Natural killer cell (primary cell): ENCODE measurements at regions not wholly inside any gene's neighbourhood (a gene's known extent, or its start where the extent isn't known, plus 50 kb on each side); places are given as distances from the start of the nearest gene placed in this dataset.

Experiments
- ATAC-seq, 3 donors: fragments of 150-1000 bp in 2 of 3; fragments of 200-7000 bp in 1 of 3; cut with Tn5 transposase; 1 replicate in 1 of 3; 2 replicates in 2 of 3; pipeline ENCODE4 v1.10.0; 2021; ENCODE audit warnings: mild to moderate bottlenecking in 2 of 3, moderate library complexity in 2 of 3
- DNase-seq, 2 donors: peaks; one replicate each; pipeline versions ENCODE4 v3.0.0 to v3.0.0-alpha.2; 2013 to 2021; ENCODE audit warnings: mixed read lengths in 1 of 2
- H3K27ac ChIP-seq: one replicate; pipeline ENCODE4 v1.5.1; 2013; ENCODE audit warnings: mild to moderate bottlenecking, low read length
- H3K27me3 ChIP-seq: one replicate; pipeline ENCODE4 v1.6.1; 2013; ENCODE audit warnings: low read length; ENCODE audit not compliant: control insufficient read depth, insufficient read depth
- H3K36me3 ChIP-seq: one replicate; pipeline ENCODE4 v1.6.1; 2013; ENCODE audit warnings: low read length; ENCODE audit not compliant: control insufficient read depth, insufficient read depth
- H3K4me1 ChIP-seq: one replicate; pipeline ENCODE4 v1.6.1; 2013; ENCODE audit warnings: low read length; ENCODE audit not compliant: control insufficient read depth, insufficient read depth
- H3K4me3 ChIP-seq: one replicate; pipeline ENCODE4 v1.5.1; 2013; ENCODE audit warnings: low read length
- H3K9me3 ChIP-seq: one replicate; pipeline ENCODE4 v1.6.1; 2013; ENCODE audit warnings: low read length; ENCODE audit not compliant: control insufficient read depth, insufficient read depth
- H3K27ac Mint-ChIP-seq, 2 donors: one replicate each; pipeline ENCODE4 v1.8.0; 2022; ENCODE audit warnings: mild to moderate bottlenecking in 2 of 2, mixed read lengths in 2 of 2, moderate library complexity in 1 of 2
- H3K27me3 Mint-ChIP-seq, 2 donors: one replicate each; pipeline ENCODE4 v1.8.0; 2022; ENCODE audit warnings: low read depth in 2 of 2, mixed read lengths in 2 of 2
- H3K36me3 Mint-ChIP-seq: one replicate; pipeline ENCODE4 v1.8.0; 2022; ENCODE audit warnings: mixed read lengths
- H3K4me1 Mint-ChIP-seq, 2 donors: one replicate each; pipeline ENCODE4 v1.8.0; 2022; ENCODE audit warnings: mixed read lengths in 2 of 2
- H3K4me3 Mint-ChIP-seq: one replicate; pipeline ENCODE4 v1.8.0; 2022; ENCODE audit warnings: mild to moderate bottlenecking, moderate library complexity, mixed read lengths
- H3K9me3 Mint-ChIP-seq, 2 donors: one replicate each; pipeline ENCODE4 v1.8.0; 2022; ENCODE audit warnings: mixed read lengths in 2 of 2
- WGBS: methylation state at CpG from one replicate; pipeline ENCODE4 v1.1.7; 2013; ENCODE audit warnings: missing lambda C conversion rate; ENCODE audit not compliant: insufficient coverage; 5-methylcytosine and 5-hydroxymethylcytosine counted together
- intact Hi-C: fragments of 100-400 bp; cut with micrococcal nuclease; formaldehyde crosslinking; loops from one replicate; pipeline ENCODE4 v1.14.2; 2022
- TF ChIP-seq, protein P1 (sequence below): fragments of 200-600 bp; IDR thresholded peaks from one replicate; pipeline ENCODE4 v1.8.0; 2022; ENCODE audit warnings: antibody characterized with exemption

DNA sequence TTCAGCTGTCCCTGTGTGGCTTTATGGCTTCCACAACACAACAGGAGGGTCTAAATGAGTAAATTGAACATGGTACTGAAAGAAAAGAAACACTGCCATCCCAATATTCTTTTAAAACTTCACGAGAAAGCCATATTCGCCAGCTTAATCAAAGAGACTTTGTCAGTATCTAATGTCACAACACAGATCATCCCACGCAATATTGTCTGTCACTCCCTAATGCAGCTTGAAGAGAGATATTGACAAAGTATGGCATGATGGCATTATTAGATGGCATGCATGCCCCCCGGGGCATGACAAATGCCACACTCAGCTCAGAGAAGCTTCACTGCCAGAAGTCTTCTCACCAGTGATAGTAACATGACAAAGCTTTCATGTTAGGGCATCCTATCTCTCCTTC lies 197.8 kb downstream of the TTC8 start:
- intact Hi-C loops, result loop anchor here (10.0 kb wide), 1 partner anchor 1213 kb away; no protein-coding TSS in a partner anchor
- peaks cover 25 to 32% of the 10 kb centered on the region in 2 donors for H3K27me3 Mint-ChIP-seq
- no peaks in the 10 kb centered on the region for H3K9me3 ChIP-seq
- H3K4me3 Mint-ChIP-seq, result no peak overlapping the region
- H3K27ac Mint-ChIP-seq, result no peak overlapping the region
- no peaks in the 10 kb centered on the region for H3K36me3 ChIP-seq
- no peaks in the 10 kb centered on the region for H3K9me3 Mint-ChIP-seq
- H3K4me1 Mint-ChIP-seq, result no peaks in the 10 kb centered on the region
- peaks cover 10% of the 10 kb centered on the region for H3K27me3 ChIP-seq
- no peak for DNase-seq
- no peak for ATAC-seq
- H3K27ac ChIP-seq, result no peak overlapping the region
- TF ChIP-seq, protein P1, sequence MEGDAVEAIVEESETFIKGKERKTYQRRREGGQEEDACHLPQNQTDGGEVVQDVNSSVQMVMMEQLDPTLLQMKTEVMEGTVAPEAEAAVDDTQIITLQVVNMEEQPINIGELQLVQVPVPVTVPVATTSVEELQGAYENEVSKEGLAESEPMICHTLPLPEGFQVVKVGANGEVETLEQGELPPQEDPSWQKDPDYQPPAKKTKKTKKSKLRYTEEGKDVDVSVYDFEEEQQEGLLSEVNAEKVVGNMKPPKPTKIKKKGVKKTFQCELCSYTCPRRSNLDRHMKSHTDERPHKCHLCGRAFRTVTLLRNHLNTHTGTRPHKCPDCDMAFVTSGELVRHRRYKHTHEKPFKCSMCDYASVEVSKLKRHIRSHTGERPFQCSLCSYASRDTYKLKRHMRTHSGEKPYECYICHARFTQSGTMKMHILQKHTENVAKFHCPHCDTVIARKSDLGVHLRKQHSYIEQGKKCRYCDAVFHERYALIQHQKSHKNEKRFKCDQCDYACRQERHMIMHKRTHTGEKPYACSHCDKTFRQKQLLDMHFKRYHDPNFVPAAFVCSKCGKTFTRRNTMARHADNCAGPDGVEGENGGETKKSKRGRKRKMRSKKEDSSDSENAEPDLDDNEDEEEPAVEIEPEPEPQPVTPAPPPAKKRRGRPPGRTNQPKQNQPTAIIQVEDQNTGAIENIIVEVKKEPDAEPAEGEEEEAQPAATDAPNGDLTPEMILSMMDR, result no peak
- H3K36me3 Mint-ChIP-seq, result no peaks in the 10 kb centered on the region
- 95% methylated on average over 4 of the region's 4 CpGs for WGBS
- H3K4me1 ChIP-seq, result peaks cover 8% of the 10 kb centered on the region
- H3K4me3 ChIP-seq, result no peak overlapping the region

DNA sequence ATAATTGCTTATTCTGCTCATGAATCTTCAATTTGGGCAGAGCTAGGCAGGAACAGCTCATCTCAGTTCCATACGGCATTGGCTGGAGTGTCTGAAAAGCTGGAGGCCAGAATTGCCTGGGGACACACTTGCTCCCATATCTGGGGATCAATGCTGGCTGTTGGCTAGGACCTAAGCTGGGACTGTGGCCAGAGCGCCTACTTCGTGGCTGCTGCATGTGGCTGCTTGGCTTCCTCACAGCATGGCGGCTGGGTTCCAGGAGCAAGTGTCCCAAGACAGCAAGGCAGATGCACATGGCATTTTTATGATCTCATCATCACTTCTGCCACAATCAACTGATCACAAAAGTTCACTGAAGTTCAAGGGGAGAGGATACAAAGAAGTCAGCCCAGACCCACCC lies 200.2 kb downstream of the TTC8 start:
- no peaks in the 10 kb centered on the region for H3K36me3 ChIP-seq
- TF ChIP-seq, protein P1, result no peak
- H3K4me1 ChIP-seq, result peaks cover 14% of the 10 kb centered on the region
- H3K4me3 Mint-ChIP-seq, result no peak overlapping the region
- H3K4me3 ChIP-seq, result no peak overlapping the region
- ATAC-seq, result no peak
- no peak for DNase-seq
- no peak overlapping the region for H3K27ac Mint-ChIP-seq
- intact Hi-C loops, result loop anchor here (10.0 kb wide), 1 partner anchor 1210 kb away; no protein-coding TSS in a partner anchor
- no peak overlapping the region for H3K27ac ChIP-seq
- WGBS, result 93% methylated on average over 4 of the region's 4 CpGs
- H3K27me3 Mint-ChIP-seq, result peaks cover 43 to 52% of the 10 kb centered on the region in 2 donors
- no peaks in the 10 kb centered on the region for H3K36me3 Mint-ChIP-seq
- no peaks in the 10 kb centered on the region for H3K9me3 Mint-ChIP-seq
- H3K27me3 ChIP-seq, result peaks cover 25% of the 10 kb centered on the region
- H3K9me3 ChIP-seq, result no peaks in the 10 kb centered on the region
- no peaks in the 10 kb centered on the region for H3K4me1 Mint-ChIP-seq

DNA sequence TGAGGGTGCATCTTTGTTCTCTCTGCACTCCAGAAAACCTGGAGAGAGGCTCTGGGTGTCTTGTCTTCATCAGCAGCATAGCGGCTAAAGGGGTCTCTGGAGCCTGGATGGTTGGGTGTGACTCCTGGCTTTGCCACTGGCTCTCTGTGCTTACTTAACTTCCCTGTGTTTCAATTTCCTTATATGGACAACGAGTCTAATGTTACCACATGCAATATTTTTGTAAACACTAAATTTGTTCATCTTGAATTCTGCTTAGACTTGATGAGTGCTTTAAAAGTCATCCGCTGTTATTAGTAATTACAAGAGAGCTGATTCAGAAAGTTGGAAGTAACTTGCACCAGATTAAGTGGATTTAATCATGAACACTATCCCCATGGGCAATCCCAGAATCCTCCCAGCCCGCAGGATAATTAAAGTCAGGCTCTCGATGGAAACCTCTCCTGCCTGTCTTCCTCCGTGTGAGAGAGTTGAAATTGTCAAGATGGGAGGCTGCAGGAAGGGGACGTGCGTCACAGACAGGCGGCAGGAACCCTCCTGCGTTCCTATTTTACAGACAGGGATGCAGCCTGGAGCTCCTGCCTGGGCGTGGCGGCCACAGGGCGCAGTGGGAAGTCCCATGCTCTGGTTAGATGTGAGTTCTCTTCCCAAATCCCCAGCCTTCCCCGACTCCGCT lies 201.2 kb downstream of the TTC8 start:
- peaks cover 25% of the 10 kb centered on the region for H3K27me3 ChIP-seq
- TF ChIP-seq, protein P1, result no peak
- peak overlapping the region; percentile 54 for H3K4me3 Mint-ChIP-seq

More for the DNA sequence above, 201.2 kb downstream of the TTC8 start:
- no peak overlapping the region for H3K4me3 ChIP-seq
- H3K4me1 ChIP-seq, result peaks cover 14% of the 10 kb centered on the region
- Mint-ChIP-seq H3K4me1 (no peaks in the 10 kb centered on the region), H3K27ac (no peak overlapping the region), H3K36me3 (no peaks in the 10 kb centered on the region), H3K27me3 (peaks cover 53 to 62% of the 10 kb centered on the region in 2 donors), H3K9me3 (no peaks in the 10 kb centered on the region)
- no peaks in the 10 kb centered on the region for H3K36me3 ChIP-seq
- no peaks in the 10 kb centered on the region for H3K9me3 ChIP-seq
- WGBS, result 64% methylated on average over 15 of the region's 15 CpGs
- intact Hi-C loops, result loop anchor here (10.0 kb wide), 1 partner anchor 1209 kb away; no protein-coding TSS in a partner anchor
- ATAC-seq (no peak), DNase-seq (no peak)
- H3K27ac ChIP-seq, result no peak overlapping the region
